Type B pancreatic cell (in vitro differentiated cells): ENCODE measurements at regions not wholly inside any gene's neighbourhood (a gene's known extent, or its start where the extent isn't known, plus 50 kb on each side); places are given as distances from the start of the nearest gene placed in this dataset.

Source experiments
- DNase-seq: peaks from one replicate; pipeline ENCODE4 v3.0.0; 2021; ENCODE audit warnings: mixed read lengths; ENCODE audit not compliant: unreplicated experiment; ENCODE audit errors: extremely low spot score
- H3K27ac Mint-ChIP-seq: 2 replicates; pipeline ENCODE4 v1.8.0; 2021; ENCODE audit warnings: mild to moderate bottlenecking, mixed read lengths
- H3K27me3 Mint-ChIP-seq: 2 replicates; pipeline ENCODE4 v1.8.0; 2021; ENCODE audit warnings: mixed read lengths
- H3K36me3 Mint-ChIP-seq: 2 replicates; pipeline ENCODE4 v1.8.0; 2021; ENCODE audit warnings: mixed read lengths
- H3K4me1 Mint-ChIP-seq: one replicate; pipeline ENCODE4 v1.8.0; 2021; ENCODE audit warnings: mixed read lengths; ENCODE audit not compliant: unreplicated experiment
- H3K4me3 Mint-ChIP-seq: 2 replicates; pipeline ENCODE4 v1.8.0; 2021; ENCODE audit warnings: mild to moderate bottlenecking, mixed read lengths
- H3K9me3 Mint-ChIP-seq: 2 replicates; pipeline ENCODE4 v1.8.0; 2021; ENCODE audit warnings: mixed read lengths
- TF ChIP-seq, protein P1 (sequence below): fragments of 200-600 bp; sonication (generic); conservative IDR thresholded peaks from 2 replicates; pipeline ENCODE4 v1.5.0; 2021; ENCODE audit warnings: antibody characterized with exemption, mild to moderate bottlenecking

DNA sequence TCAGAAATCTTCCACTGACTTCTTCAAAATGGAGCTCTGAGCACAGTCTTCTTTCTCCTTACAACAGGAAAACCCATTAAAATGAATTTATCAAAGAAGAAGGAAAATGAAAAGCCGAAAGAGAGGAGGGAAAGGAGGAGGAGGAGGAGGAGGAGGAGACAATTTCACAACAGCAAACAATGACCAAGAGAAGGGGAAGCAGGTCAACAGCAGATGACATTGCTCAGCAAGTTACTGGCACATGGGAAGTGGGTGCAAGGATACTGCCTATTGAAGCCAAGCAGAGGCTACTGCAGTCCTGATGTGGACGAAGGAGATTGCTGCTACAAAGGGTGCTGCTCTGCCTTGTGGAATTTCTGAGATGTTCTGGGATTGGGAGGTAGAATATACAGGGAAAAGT, 140.0 kb upstream of the FOXN2 start:
- H3K4me1 Mint-ChIP-seq = no peaks in the 10 kb centered on the region
- TF ChIP-seq, protein P1, sequence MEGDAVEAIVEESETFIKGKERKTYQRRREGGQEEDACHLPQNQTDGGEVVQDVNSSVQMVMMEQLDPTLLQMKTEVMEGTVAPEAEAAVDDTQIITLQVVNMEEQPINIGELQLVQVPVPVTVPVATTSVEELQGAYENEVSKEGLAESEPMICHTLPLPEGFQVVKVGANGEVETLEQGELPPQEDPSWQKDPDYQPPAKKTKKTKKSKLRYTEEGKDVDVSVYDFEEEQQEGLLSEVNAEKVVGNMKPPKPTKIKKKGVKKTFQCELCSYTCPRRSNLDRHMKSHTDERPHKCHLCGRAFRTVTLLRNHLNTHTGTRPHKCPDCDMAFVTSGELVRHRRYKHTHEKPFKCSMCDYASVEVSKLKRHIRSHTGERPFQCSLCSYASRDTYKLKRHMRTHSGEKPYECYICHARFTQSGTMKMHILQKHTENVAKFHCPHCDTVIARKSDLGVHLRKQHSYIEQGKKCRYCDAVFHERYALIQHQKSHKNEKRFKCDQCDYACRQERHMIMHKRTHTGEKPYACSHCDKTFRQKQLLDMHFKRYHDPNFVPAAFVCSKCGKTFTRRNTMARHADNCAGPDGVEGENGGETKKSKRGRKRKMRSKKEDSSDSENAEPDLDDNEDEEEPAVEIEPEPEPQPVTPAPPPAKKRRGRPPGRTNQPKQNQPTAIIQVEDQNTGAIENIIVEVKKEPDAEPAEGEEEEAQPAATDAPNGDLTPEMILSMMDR = no peak
- H3K4me3 Mint-ChIP-seq = no peak overlapping the region

DNA sequence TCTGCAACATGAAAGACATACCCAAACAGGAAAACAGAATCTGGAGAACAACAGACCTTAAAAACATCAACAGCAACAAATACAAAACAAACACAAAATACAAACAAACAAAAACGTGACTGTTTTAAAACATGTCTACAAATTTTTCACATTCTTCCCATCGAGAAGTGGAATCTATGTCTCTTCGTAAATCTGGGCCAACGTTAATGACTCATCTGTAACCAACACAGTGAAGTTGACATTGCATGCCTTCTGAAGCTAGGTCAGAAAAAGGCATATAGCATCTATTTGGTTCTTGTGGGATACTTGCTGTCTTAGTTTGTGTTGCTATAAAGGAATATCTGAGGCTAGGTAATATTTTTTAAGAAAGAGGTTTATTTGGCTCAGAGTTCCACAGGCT, 139.2 kb upstream of the FOXN2 start:
- Mint-ChIP-seq H3K27ac (no peak overlapping the region), H3K4me3 (no peak overlapping the region), H3K9me3 (no peaks in the 10 kb centered on the region), H3K36me3 (no peaks in the 10 kb centered on the region), H3K27me3 (no peaks in the 10 kb centered on the region), H3K4me1 (no peaks in the 10 kb centered on the region)
- TF ChIP-seq, protein P1 = no peak
- DNase-seq = no peak

More for the DNA sequence above, 140.0 kb upstream of the FOXN2 start:
- Mint-ChIP-seq H3K9me3 (no peaks in the 10 kb centered on the region), H3K27ac (no peak overlapping the region), H3K36me3 (no peaks in the 10 kb centered on the region), H3K27me3 (no peaks in the 10 kb centered on the region)
- DNase-seq = no peak

DNA sequence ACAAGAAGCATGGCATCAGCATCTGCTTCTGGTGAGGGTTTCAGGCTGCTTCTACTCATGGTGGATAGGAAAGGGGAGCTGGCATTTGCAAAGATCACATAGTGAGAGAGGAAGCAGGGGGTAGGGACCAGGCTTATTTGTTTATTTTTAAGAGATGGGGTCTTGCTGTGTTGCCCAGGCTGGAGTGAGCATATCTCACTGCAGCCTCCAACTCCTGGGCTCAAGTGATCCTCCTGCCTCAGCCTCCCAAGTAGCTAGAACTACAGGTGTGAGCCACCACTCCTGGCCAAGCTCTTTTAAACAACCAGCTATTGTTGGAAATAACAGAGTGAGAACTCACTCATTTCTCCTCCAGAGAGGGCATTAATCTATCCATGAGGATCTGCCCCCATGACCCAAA, 138.8 kb upstream of the FOXN2 start:
- Mint-ChIP-seq H3K4me1 (no peaks in the 10 kb centered on the region), H3K27me3 (no peaks in the 10 kb centered on the region), H3K36me3 (no peaks in the 10 kb centered on the region), H3K27ac (no peak overlapping the region), H3K4me3 (no peak overlapping the region), H3K9me3 (no peaks in the 10 kb centered on the region)
- DNase-seq = no peak
- TF ChIP-seq, protein P1 = no peak

DNA sequence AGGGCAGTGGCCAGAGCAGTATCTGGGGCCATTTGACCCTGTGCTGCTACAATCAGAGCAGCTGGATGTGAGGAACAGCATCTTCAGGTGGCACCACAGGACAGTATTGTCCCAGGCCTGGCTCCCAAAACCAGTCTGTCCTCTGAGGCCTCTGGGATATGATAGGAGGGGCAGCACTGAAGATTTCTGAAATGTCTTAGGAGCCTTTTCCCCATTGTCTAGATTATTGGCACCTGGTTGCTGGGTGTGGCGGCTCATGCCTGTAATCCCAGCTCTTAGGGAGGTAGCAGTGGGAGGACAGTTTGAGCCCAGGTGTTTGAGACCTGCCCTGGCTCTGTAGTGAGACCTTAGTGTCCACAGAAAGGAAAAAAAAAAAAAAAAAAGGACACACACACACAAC, 137.6 kb upstream of the FOXN2 start:
- Mint-ChIP-seq H3K4me3 (no peak overlapping the region), H3K36me3 (no peaks in the 10 kb centered on the region), H3K27ac (no peak overlapping the region), H3K4me1 (no peaks in the 10 kb centered on the region), H3K9me3 (no peaks in the 10 kb centered on the region), H3K27me3 (no peaks in the 10 kb centered on the region)
- DNase-seq = no peak
- TF ChIP-seq, protein P1 = no peak

DNA sequence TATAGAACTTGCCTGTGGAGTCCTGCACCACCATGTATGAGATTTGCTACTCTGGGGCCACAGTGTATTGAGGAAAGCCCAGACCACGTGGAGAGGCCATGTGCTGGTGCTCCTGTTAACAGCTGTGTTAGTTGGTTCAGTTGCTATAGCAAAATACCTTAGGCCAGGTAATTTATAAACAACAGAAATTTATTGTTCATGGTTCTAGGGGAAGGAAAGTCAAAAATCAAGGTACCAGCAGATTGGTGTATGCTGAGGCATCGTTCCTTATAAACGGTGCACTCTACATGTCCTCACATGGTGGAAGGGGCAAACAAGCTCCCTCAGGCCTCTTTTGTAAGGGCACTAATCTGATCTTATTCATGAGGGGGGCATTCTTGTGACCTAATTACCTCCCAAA, 135.9 kb upstream of the FOXN2 start:
- no peaks in the 10 kb centered on the region for H3K27me3 Mint-ChIP-seq
- H3K9me3 Mint-ChIP-seq = no peaks in the 10 kb centered on the region
- DNase-seq = no peak
- H3K4me3 Mint-ChIP-seq = no peak overlapping the region
- H3K36me3 Mint-ChIP-seq = no peaks in the 10 kb centered on the region
- no peaks in the 10 kb centered on the region for H3K4me1 Mint-ChIP-seq
- H3K27ac Mint-ChIP-seq = no peak overlapping the region
- TF ChIP-seq, protein P1 = no peak

DNA sequence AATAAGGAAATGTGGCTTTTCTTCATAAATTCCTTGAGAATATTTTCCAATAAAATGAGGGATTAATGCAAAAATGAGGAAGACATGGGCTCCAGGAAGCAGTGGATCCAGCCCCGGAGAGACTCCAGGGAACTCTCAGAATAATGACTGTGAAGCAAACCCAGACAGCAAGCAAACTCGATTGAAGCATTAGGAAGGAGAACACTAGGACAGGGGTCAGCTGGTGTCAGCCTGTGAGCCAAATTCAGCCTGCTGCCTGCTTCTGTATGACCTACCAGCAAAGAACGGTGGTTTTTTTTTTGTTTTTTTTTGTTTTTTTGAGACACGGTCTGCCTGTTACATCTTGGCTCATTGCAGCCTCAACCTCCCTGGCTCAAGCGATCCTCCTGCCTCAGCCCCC, 133.9 kb upstream of the FOXN2 start:
- no peaks in the 10 kb centered on the region for H3K36me3 Mint-ChIP-seq
- H3K4me3 Mint-ChIP-seq = no peak overlapping the region
- TF ChIP-seq, protein P1 = no peak
- H3K27me3 Mint-ChIP-seq = no peaks in the 10 kb centered on the region
- H3K27ac Mint-ChIP-seq = no peak overlapping the region
- DNase-seq = no peak
- H3K9me3 Mint-ChIP-seq = no peaks in the 10 kb centered on the region
- H3K4me1 Mint-ChIP-seq = no peaks in the 10 kb centered on the region
